Adrenal gland (tissue), 5 donors: ENCODE measurements at regions not wholly inside any gene's neighbourhood (a gene's known extent, or its start where the extent isn't known, plus 50 kb on each side); places are given as distances from the start of the nearest gene placed in this dataset.
"Not testable (repeated sequence)": the region's sequence is repeated elsewhere in the genome, so short reads cannot be mapped to it uniquely, and the experiment has no call there.

Experiments
- CTCF ChIP-seq, 6 experiments: fragments of 450-650 bp in 4 of 6; fragments of 200-600 bp in 2 of 6; sonication (generic) in 1 of 6; IDR thresholded peaks; 1 replicate in 5 of 6; 2 replicates in 1 of 6; pipeline versions ENCODE4 v1.5.1 to v1.8.0; 2016 to 2021; ENCODE audit warnings: antibody characterized with exemption in 6 of 6, mild to moderate bottlenecking in 2 of 6, moderate library complexity in 1 of 6
- POLR2A ChIP-seq, 2 donors: fragments of 450-650 bp; IDR thresholded peaks; one replicate each; pipeline ENCODE4 v1.6.1; 2017; ENCODE audit warnings: antibody characterized with exemption in 2 of 2, mild to moderate bottlenecking in 2 of 2, moderate library complexity in 1 of 2
- donor health status: DM: no; HTN: no; CAD: no.

- TF ChIP-seq CTCF, POLR2A (IDR thresholded peaks at IDR 0.05): not testable (repeated sequence)
Measured at GRCh38 chr1:242985096-242985495, 270.0 kb downstream of the CEP170 start.
